Mammary epithelial cell (primary cell): ENCODE measurements at regions not wholly inside any gene's neighbourhood (a gene's known extent, or its start where the extent isn't known, plus 50 kb on each side); places are given as distances from the start of the nearest gene placed in this dataset.

Source experiments
- CTCF ChIP-seq, 2 donors: IDR thresholded peaks in 1 of 2; conservative IDR thresholded peaks in 1 of 2; 2 replicates each; pipeline ENCODE4 v1.5.1; 2011 to 2012; ENCODE audit warnings: inconsistent platforms in 2 of 2, low read length in 2 of 2, mild to moderate bottlenecking in 2 of 2, control low read depth in 1 of 2, low read depth in 1 of 2; ENCODE audit not compliant: insufficient read depth in 1 of 2; ENCODE audit errors: extremely low read depth in 1 of 2
- EZH2 ChIP-seq: IDR thresholded peaks from 2 replicates; pipeline ENCODE4 v1.6.1; 2012; ENCODE audit warnings: low read length, inconsistent platforms, borderline replicate concordance

- TF ChIP-seq CTCF (conservative IDR thresholded peaks at IDR 0.05 in 1 of 2, IDR thresholded peaks at IDR 0.05 in 1 of 2; ENCODE audit: extremely low read depth in 1 of 2, insufficient read depth in 1 of 2, low read depth in 1 of 2, low read length in 2 of 2) (no peak), EZH2 (no peak)
These were observed 247.9 kb downstream of the PRELID2 start for GRCh38 chr5:145587308-145587672.
